HG03097 (cell line): ENCODE measurements at regions not wholly inside any gene's neighbourhood (a gene's known extent, or its start where the extent isn't known, plus 50 kb on each side); places are given as distances from the start of the nearest gene placed in this dataset.
"Not testable (repeated sequence)": the region's sequence is repeated elsewhere in the genome, so short reads cannot be mapped to it uniquely, and the experiment has no call there.

Experiments
- ATAC-seq: cut with Tn5 transposase; IDR thresholded peaks from one replicate; pipeline ENCODE4 v1.9.1; 2021; ENCODE audit not compliant: unreplicated experiment, low FRiP score

GRCh38 chr6:152811785-152812184 is 61.2 kb downstream of the VIP start:
- ATAC-seq, result no peak

- ATAC-seq, result no peak
These were observed 64.8 kb downstream of the VIP start for GRCh38 chr6:152815230-152815872.

- no peak for ATAC-seq
These were observed 65.5 kb downstream of the VIP start for GRCh38 chr6:152816055-152816454.

GRCh38 chr6:152821525-152821924 is 70.9 kb downstream of the VIP start:
- ATAC-seq, result no peak

- ATAC-seq, result no peak
These were observed 74.1 kb downstream of the VIP start for GRCh38 chr6:152824666-152825065.

GRCh38 chr6:152828431-152828830 is 77.8 kb downstream of the VIP start:
- ATAC-seq, result no peak

GRCh38 chr6:152834366-152834765 is 83.8 kb downstream of the VIP start:
- ATAC-seq, result not testable (repeated sequence)

- no peak for ATAC-seq
These were observed 85.9 kb downstream of the VIP start for GRCh38 chr6:152836523-152836922.

- ATAC-seq, result no peak
These were observed 94.8 kb downstream of the VIP start for GRCh38 chr6:152845421-152845820.

GRCh38 chr6:152846825-152847224 is 96.2 kb downstream of the VIP start:
- no peak for ATAC-seq

- ATAC-seq, result no peak
These were observed 98.3 kb downstream of the VIP start for GRCh38 chr6:152848919-152849318.

- ATAC-seq, result no peak
These were observed 103.6 kb downstream of the VIP start for GRCh38 chr6:152854086-152854795.

- no peak for ATAC-seq
These were observed 107.5 kb downstream of the VIP start for GRCh38 chr6:152858141-152858540.

GRCh38 chr6:152859225-152859624 is 108.6 kb downstream of the VIP start:
- no peak for ATAC-seq

- peak; percentile 91 for ATAC-seq
These were observed 113.2 kb downstream of the VIP start for GRCh38 chr6:152863618-152864326.

GRCh38 chr6:152874267-152874666 is 108.6 kb downstream of the FBXO5 start:
- ATAC-seq, result no peak

- ATAC-seq, result no peak
These were observed 107.8 kb downstream of the FBXO5 start for GRCh38 chr6:152874846-152875568.

GRCh38 chr6:152879681-152880080 is 103.2 kb downstream of the FBXO5 start:
- ATAC-seq, result no peak

GRCh38 chr6:152893187-152893586 is 89.7 kb downstream of the FBXO5 start:
- ATAC-seq, result no peak

GRCh38 chr6:152896923-152897322 is 85.9 kb downstream of the FBXO5 start:
- no peak for ATAC-seq

GRCh38 chr6:152897807-152898399 is 84.9 kb downstream of the FBXO5 start:
- peak; percentile 99 for ATAC-seq
